ENCODE measurements at regions not wholly inside any gene's neighbourhood (a gene's known extent, or its start where the extent isn't known, plus 50 kb on each side); places are given as distances from the start of the nearest gene placed in this dataset.
"Not testable (repeated sequence)": the region's sequence is repeated elsewhere in the genome, so short reads cannot be mapped to it uniquely, and the experiment has no call there.

DNA sequence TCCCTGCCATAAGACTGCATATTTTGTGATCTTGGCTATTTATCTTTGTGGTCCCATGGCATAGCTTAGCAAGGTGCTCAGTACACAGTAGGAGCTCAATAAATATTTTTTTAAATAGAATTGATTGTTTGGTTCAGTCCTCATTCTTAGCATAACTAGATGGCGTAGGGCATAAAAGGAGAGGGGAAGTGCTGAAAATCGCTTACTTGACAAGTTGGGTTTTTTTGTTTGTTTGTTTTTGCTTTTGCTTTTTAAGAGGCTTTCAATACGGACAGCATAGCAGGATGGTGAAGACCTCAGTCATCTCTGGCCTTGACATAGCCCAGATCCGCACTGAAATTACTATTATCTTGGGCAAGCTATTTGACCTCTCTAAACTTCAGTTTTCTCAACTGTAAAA is 86.6 kb upstream of the RANBP3L start:
- Histone ChIP-seq H3K4me1 (ENCODE audit: control insufficient read depth, insufficient read depth, low read length) (no peaks in the 10 kb centered on the region), H3K4me3 (ENCODE audit: low read length) (no peak overlapping the region), H3K36me3 (ENCODE audit: control insufficient read depth, insufficient read depth, low read length) (no peaks in the 10 kb centered on the region), H3K27ac (ENCODE audit: low read length) (no peak overlapping the region), H3K9me3 (ENCODE audit: control insufficient read depth, insufficient read depth, low read length) (no peaks in the 10 kb centered on the region), H3K27me3 (ENCODE audit: control insufficient read depth, insufficient read depth, low read length) (no peaks in the 10 kb centered on the region)
- WGBS (ENCODE audit: insufficient coverage, insufficient read length) = no CpG with 5 or more reads among the region's 4 CpGs
- no peak for DNase-seq (ENCODE audit: low read depth, low spot score)

DNA sequence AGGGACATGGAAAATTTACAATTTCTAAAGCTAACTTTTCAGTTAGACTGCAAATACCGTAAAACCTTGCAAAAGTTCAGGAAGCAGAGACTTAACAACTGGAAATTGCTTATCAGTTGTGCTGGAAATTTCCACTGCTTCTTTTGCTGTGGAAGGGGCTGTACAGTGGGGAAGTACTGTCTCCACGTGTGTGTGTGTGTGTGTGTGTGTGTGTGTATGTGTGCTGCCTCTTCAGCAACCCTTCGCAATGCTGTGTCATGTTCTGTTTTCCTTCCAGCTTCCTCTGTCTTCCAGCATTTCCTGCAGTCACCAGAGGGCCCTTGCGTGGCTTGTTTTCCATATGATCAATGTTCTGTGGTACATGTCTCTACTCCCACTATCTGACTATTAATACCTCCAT is 87.5 kb upstream of the RANBP3L start:
- Histone ChIP-seq H3K4me3 (ENCODE audit: low read length) (no peak overlapping the region), H3K27me3 (ENCODE audit: control insufficient read depth, insufficient read depth, low read length) (no peaks in the 10 kb centered on the region), H3K4me1 (ENCODE audit: control insufficient read depth, insufficient read depth, low read length) (no peaks in the 10 kb centered on the region), H3K27ac (ENCODE audit: low read length) (no peak overlapping the region), H3K36me3 (ENCODE audit: control insufficient read depth, insufficient read depth, low read length) (no peaks in the 10 kb centered on the region), H3K9me3 (ENCODE audit: control insufficient read depth, insufficient read depth, low read length) (no peaks in the 10 kb centered on the region)
- DNase-seq (ENCODE audit: low read depth, low spot score) = no peak
- WGBS (ENCODE audit: insufficient coverage, insufficient read length) = no CpG with 5 or more reads among the region's 4 CpGs

DNA sequence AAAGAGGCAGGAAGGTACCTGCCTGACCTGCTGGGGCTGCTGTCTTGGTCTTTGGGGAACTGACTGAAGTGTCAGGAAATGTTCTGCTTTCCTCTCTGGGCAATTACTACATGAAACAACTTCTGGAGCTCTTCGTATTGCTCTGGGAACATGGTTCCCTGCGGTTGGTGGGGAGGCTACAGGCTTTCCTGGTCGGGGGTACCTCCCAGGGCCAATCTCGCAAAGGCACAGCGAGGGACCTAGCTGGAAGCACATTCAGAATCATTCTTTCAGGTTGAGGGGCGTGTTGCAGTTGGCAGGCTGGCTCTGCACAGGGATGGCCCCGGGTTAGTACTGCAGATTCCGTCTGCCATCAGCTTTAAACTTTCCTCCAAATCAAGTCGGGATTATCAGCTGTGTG is 88.9 kb upstream of the RANBP3L start:
- no peaks in the 10 kb centered on the region for H3K9me3 ChIP-seq (ENCODE audit: control insufficient read depth, insufficient read depth, low read length)
- H3K4me3 ChIP-seq (ENCODE audit: low read length) = no peak overlapping the region
- H3K4me1 ChIP-seq (ENCODE audit: control insufficient read depth, insufficient read depth, low read length) = no peaks in the 10 kb centered on the region
- H3K36me3 ChIP-seq (ENCODE audit: control insufficient read depth, insufficient read depth, low read length) = no peaks in the 10 kb centered on the region
- DNase-seq (ENCODE audit: low read depth, low spot score) = no peak
- no peak overlapping the region for H3K27ac ChIP-seq (ENCODE audit: low read length)
- H3K27me3 ChIP-seq (ENCODE audit: control insufficient read depth, insufficient read depth, low read length) = no peaks in the 10 kb centered on the region
- no CpG with 5 or more reads among the region's 9 CpGs for WGBS (ENCODE audit: insufficient coverage, insufficient read length)

DNA sequence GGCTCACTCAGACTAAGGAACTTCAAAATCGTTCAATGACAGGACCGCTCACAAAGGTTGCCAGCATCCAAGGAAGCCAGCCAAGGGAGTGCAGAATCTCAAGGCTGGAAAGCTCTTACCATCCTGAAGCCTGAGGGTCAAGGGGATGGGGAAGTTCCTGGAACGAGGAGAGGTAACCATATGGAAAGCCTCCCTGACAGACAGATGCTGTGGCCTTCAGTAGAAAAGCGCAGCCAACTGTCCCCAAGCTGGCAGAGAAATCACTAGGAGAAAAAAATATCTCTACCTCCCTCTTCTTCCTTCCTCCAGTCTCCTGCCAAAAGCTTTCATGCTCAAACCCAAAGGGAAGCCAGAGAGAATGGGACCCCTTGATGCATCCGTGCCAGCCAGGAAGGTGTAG is 90.5 kb upstream of the RANBP3L start:
- no peak overlapping the region for H3K4me3 ChIP-seq (ENCODE audit: low read length)
- no peak for DNase-seq (ENCODE audit: low read depth, low spot score)
- no CpG with 5 or more reads among the region's 5 CpGs for whole genome bisulfite sequencing (ENCODE audit: insufficient coverage, insufficient read length)
- no peak overlapping the region for H3K27ac ChIP-seq (ENCODE audit: low read length)
- no peaks in the 10 kb centered on the region for H3K27me3 ChIP-seq (ENCODE audit: control insufficient read depth, insufficient read depth, low read length)
- no peaks in the 10 kb centered on the region for H3K36me3 ChIP-seq (ENCODE audit: control insufficient read depth, insufficient read depth, low read length)
- no peaks in the 10 kb centered on the region for H3K4me1 ChIP-seq (ENCODE audit: control insufficient read depth, insufficient read depth, low read length)
- no peaks in the 10 kb centered on the region for H3K9me3 ChIP-seq (ENCODE audit: control insufficient read depth, insufficient read depth, low read length)

DNA sequence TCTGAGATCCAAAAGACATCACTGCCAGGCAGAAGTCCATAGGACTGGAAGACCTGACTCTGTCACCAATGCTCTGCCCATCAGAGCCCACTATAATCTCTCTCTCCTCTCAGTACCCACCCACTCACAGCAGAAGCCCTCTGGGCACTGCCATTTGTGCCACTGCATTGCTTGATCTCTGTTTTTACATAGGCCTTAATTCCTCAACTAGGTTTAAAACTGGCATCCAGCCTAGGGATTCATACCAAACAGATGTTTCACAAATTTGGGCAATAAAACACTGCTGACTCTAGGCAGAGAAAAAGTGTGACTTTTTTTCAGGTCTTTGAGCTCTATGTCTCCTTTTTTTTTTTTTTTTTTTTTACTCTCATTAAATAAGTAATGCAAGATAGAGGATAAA is 91.1 kb upstream of the RANBP3L start:
- DNase-seq (ENCODE audit: low read depth, low spot score) = no peak
- Histone ChIP-seq H3K27ac (ENCODE audit: low read length) (no peak overlapping the region), H3K4me1 (ENCODE audit: control insufficient read depth, insufficient read depth, low read length) (no peaks in the 10 kb centered on the region)

DNA sequence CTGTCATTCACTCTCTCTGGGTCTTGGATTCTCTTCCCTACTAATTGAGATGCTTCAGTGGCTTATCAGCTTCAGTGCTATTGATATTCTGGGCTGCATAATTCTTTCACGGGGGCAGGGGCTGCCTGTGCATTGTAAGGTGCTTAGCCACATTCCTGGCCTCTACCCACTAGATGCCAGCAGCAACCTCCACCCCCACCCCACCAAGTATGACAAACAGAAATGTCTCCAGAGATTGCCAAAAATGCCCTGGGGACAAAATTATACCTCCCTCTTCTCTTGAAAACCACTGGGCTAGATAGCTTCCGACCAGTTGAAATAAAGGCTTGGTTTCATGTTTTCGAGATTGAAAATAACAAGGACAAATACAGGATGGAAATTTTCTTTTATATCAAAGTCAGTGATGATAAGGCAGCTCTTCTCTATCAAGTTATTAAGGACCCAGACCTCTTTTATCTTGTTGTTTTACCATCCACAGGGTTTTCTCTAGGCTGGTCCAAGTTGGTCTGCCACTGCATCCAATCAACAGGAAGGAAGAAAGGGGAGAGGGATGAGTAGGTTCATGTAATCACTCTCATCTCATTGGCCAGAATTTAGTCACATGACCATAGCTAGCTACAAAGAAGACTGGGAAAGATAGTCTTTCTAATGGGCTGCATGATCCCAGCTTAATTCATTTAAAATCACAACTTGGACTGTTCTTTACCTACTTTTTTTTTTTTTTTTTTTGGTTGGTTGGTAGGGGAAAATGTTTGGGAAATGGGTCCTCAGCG is 92.1 kb upstream of the RANBP3L start:
- no peak overlapping the region for H3K27ac ChIP-seq (ENCODE audit: low read length)
- no peaks in the 10 kb centered on the region for H3K4me1 ChIP-seq (ENCODE audit: control insufficient read depth, insufficient read depth, low read length)
- no CpG with 5 or more reads among the region's 4 CpGs for WGBS (ENCODE audit: insufficient coverage, insufficient read length)
- H3K4me3 ChIP-seq (ENCODE audit: low read length) = no peak overlapping the region
- no peaks in the 10 kb centered on the region for H3K27me3 ChIP-seq (ENCODE audit: control insufficient read depth, insufficient read depth, low read length)
- H3K36me3 ChIP-seq (ENCODE audit: control insufficient read depth, insufficient read depth, low read length) = no peaks in the 10 kb centered on the region
- no peak for DNase-seq (ENCODE audit: low read depth, low spot score)
- H3K9me3 ChIP-seq (ENCODE audit: control insufficient read depth, insufficient read depth, low read length) = no peaks in the 10 kb centered on the region

More for the DNA sequence above, 91.1 kb upstream of the RANBP3L start:
- Histone ChIP-seq H3K4me3 (ENCODE audit: low read length) (no peak overlapping the region), H3K27me3 (ENCODE audit: control insufficient read depth, insufficient read depth, low read length) (no peaks in the 10 kb centered on the region), H3K9me3 (ENCODE audit: control insufficient read depth, insufficient read depth, low read length) (no peaks in the 10 kb centered on the region), H3K36me3 (ENCODE audit: control insufficient read depth, insufficient read depth, low read length) (no peaks in the 10 kb centered on the region)

DNA sequence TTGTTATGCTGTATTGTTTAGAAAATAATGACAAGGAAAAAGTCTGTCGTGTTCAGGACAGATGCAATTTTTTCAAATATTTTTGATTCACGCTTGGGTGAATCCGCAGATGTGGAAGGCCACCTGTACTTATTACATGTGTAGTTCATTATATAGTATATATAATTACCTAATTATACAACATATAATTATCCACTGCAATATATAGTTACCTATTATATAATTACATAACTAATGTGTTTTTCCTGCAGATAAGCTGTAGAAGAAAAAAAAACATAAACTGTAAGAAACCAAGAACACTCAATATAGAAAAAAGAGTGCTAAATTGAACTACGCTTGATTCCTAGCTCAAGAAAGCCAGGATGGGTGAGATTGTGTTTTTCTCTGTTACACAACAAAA is 93.6 kb upstream of the RANBP3L start:
- Histone ChIP-seq H3K4me3 (ENCODE audit: low read length) (no peak overlapping the region), H3K36me3 (ENCODE audit: control insufficient read depth, insufficient read depth, low read length) (no peaks in the 10 kb centered on the region), H3K27ac (ENCODE audit: low read length) (no peak overlapping the region), H3K27me3 (ENCODE audit: control insufficient read depth, insufficient read depth, low read length) (no peaks in the 10 kb centered on the region), H3K9me3 (ENCODE audit: control insufficient read depth, insufficient read depth, low read length) (no peaks in the 10 kb centered on the region), H3K4me1 (ENCODE audit: control insufficient read depth, insufficient read depth, low read length) (no peaks in the 10 kb centered on the region)
- no CpG with 5 or more reads among the region's 4 CpGs for WGBS (ENCODE audit: insufficient coverage, insufficient read length)
- DNase-seq (ENCODE audit: low read depth, low spot score) = no peak

DNA sequence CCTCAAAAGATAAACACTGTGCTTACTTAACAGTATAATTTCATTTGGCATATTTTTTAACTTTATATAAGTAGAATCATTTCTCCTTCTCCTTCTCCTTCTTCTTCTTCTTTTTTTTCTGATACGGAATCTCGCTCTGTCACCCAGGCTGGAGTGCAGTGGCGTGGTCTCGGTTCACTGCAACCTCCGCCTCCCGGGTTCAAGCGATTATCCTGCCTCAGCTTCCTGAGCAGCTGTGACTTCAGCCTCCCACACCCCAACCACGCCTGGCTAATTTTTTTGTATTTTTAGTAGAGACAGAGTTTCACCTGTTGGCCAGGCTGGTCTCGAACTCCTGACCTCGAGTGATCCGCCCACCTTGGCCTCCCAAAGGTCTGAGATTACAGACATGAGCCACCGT is 94.2 kb upstream of the RANBP3L start:
- no CpG with 5 or more reads among the region's 12 CpGs for WGBS (ENCODE audit: insufficient coverage, insufficient read length)
- not testable (repeated sequence) for H3K4me1 ChIP-seq (ENCODE audit: control insufficient read depth, insufficient read depth, low read length); H3K27me3 ChIP-seq (ENCODE audit: control insufficient read depth, insufficient read depth, low read length); H3K9me3 ChIP-seq (ENCODE audit: control insufficient read depth, insufficient read depth, low read length); H3K27ac ChIP-seq (ENCODE audit: low read length); DNase-seq (ENCODE audit: low read depth, low spot score); H3K4me3 ChIP-seq (ENCODE audit: low read length); H3K36me3 ChIP-seq (ENCODE audit: control insufficient read depth, insufficient read depth, low read length)

DNA sequence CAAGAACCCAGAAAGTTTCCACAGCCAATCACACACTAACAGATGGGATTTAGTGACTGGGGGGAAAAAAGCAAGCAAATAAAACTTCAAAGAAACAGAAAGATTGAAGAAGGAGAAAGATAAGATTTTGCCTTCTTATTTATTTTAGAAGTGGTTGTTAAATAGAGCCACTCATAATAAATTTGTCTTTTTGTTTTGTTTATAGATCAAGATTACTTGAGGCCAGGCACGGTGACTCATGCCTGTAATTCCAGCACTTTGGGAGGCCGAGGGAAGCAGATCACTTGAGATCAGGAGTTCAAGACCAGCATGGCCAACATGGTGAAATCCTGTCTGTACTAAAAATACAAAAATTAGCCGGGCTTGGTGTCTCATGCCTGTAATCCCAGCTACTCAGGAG is 94.9 kb upstream of the RANBP3L start:
- no CpG with 5 or more reads among the region's 3 CpGs for WGBS (ENCODE audit: insufficient coverage, insufficient read length)
- H3K36me3 ChIP-seq (ENCODE audit: control insufficient read depth, insufficient read depth, low read length) = no peaks in the 10 kb centered on the region
- no peaks in the 10 kb centered on the region for H3K9me3 ChIP-seq (ENCODE audit: control insufficient read depth, insufficient read depth, low read length)
- H3K4me3 ChIP-seq (ENCODE audit: low read length) = no peak overlapping the region
- H3K27ac ChIP-seq (ENCODE audit: low read length) = no peak overlapping the region
- no peaks in the 10 kb centered on the region for H3K4me1 ChIP-seq (ENCODE audit: control insufficient read depth, insufficient read depth, low read length)
- no peaks in the 10 kb centered on the region for H3K27me3 ChIP-seq (ENCODE audit: control insufficient read depth, insufficient read depth, low read length)
- no peak for DNase-seq (ENCODE audit: low read depth, low spot score)

DNA sequence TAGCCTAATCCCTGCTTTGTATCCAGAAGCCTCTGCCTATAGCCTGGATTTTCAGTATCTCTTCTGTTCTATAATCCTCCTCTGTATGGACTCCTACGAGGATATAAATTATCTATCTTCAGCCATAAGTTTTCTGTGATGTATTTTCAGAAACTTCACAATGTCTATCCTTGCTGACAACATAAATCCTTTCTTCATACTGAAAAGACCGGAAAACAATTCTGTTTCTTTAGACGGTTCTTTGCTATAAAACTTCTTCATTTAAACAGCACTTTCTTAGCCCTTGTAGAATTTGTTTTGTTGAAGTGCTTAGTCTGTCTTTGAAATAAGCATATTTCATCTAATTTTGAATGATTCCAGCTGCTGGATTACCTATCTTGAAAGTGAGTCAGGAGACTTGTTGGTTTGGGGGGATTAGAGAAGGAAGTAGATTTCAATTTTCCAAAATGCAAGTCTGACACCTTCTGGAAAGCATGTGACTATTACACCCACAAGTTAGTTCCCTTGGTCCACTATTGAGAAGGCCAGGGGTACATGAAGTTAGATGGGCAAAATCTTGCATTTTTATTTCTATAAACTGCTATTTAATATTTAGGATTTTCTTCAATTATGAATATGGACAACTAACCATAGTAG is 96.3 kb upstream of the RANBP3L start:
- Histone ChIP-seq H3K4me3 (ENCODE audit: low read length) (no peak overlapping the region), H3K36me3 (ENCODE audit: control insufficient read depth, insufficient read depth, low read length) (no peaks in the 10 kb centered on the region), H3K4me1 (ENCODE audit: control insufficient read depth, insufficient read depth, low read length) (no peaks in the 10 kb centered on the region), H3K9me3 (ENCODE audit: control insufficient read depth, insufficient read depth, low read length) (no peaks in the 10 kb centered on the region), H3K27me3 (ENCODE audit: control insufficient read depth, insufficient read depth, low read length) (no peaks in the 10 kb centered on the region), H3K27ac (ENCODE audit: low read length) (no peak overlapping the region)
- no CpG with 5 or more reads among the region's 3 CpGs for WGBS (ENCODE audit: insufficient coverage, insufficient read length)
- DNase-seq (ENCODE audit: low read depth, low spot score) = no peak

DNA sequence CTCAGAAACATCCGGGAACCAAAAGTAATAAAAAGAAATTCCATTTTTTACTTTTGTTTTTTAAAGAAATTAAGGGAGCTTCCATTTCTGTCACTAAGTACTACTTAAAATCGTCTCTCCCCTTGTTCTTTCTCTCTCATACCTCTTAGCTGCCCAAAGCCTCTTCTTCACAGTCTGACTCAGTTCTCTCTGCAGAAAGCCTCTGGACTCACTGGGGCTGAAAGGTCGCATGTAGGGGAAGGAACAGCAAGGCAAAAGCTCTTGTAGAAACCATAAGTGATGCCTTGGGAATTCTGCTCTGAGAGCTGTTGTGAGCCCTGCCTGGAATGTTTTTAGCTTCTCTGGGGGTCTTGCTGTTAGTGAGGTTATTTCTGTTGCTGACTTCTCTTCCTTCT is 100.8 kb upstream of the RANBP3L start:
- Histone ChIP-seq H3K27ac (ENCODE audit: low read length) (no peak overlapping the region), H3K27me3 (ENCODE audit: control insufficient read depth, insufficient read depth, low read length) (no peaks in the 10 kb centered on the region), H3K36me3 (ENCODE audit: control insufficient read depth, insufficient read depth, low read length) (no peaks in the 10 kb centered on the region), H3K4me1 (ENCODE audit: control insufficient read depth, insufficient read depth, low read length) (no peaks in the 10 kb centered on the region), H3K4me3 (ENCODE audit: low read length) (no peak overlapping the region), H3K9me3 (ENCODE audit: control insufficient read depth, insufficient read depth, low read length) (no peaks in the 10 kb centered on the region)
- DNase-seq (ENCODE audit: low read depth, low spot score) = no peak
- no CpG with 5 or more reads among the region's 3 CpGs for WGBS (ENCODE audit: insufficient coverage, insufficient read length)

All from iPS DF 6.9 (cell line).